T follicular helper cell (primary cell): ENCODE measurements at regions not wholly inside any gene's neighbourhood (a gene's known extent, or its start where the extent isn't known, plus 50 kb on each side); places are given as distances from the start of the nearest gene placed in this dataset.

Experiments
- DNase-seq: peaks from one replicate; pipeline ENCODE4 v3.0.0-alpha.2; 2020; ENCODE audit warnings: low read depth

DNA sequence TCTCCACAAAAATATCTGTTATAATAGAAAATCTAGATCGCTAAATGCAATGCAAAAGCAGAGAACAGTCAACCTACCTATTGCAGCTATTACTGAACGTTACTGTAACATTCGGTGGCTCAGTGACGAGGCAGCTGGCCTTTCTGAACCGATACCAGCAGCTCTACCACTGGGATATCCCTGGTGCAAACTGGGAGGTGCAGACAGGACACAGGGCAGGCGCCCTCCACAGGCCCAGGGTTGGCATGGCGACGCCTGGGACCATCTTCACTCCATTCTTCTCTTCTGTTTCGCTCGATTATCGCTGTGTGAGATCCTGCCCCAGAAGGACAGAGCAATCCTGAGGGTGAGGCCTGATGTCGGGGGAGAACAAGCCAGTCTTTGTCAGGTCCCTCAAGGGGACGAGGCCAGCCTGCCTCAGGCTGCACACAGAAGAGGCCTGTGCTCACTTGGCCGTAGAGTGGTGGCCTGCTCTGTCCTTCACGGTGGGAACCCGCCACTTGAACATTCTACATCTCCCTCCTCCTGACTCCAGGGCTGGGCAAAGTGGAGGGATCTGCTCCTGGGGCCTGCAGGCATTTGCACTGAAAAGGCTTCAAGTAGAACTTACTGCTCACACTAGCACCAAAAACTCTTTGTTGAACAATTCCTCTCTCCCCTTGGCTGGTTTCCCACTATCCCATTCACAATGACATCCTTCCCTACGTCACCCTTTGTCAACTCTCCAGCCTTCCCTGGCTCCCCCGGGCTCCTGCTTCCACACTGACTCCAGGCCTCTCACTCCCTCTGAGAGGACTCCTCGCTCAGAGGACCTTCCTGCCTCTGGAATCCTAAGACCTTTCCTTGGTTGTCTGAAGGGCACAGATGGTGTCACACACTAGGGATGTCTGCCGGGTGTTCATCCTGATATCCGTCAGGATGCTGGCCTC is 49.7 kb downstream of the CYRIA start:
- no peak for DNase-seq

DNA sequence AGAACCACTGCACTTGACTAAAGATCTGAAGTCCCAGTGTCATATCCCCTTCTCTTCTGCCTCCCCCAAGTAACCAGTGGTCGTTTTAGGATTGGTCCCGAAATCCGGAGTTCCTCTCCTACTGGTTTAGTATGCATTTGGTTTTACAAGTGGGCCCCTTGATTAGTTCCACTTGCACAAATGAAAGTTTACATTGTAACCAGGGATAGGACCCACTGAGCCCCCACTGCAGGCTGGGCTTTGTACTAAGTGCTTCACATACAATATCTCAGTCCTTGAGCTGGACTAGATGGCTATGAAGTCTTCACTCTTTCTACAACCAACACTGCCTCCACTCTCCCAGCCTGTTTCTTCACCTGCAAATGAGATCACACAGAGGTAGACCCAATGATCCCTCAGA is 50.4 kb downstream of the CYRIA start:
- no peak for DNase-seq

DNA sequence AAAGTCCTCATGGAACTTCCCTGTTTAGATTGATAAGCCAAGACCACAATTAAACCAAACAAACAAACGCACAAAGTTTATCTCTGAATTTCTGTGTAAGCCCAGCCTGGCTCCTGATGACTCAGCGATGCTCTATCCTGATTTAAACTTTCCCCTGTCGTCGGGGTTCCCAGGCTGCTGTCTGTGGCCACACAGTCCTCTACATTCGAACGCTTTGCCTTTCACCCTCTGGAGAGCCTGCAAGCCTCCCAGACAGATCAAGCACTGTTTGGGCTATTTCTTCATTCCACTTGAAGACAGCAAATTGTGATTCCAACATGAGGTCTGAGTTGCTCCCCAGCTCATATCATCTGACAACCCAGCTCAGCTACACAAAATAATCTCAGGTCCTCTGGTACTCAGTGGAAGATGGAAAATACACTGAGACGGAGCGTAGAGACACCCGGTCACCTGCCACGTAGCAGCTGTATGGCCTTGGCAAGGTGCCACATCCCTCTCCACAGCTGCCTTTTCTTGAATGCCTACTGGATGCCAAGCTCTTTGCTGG is 51.2 kb downstream of the CYRIA start:
- DNase-seq = no peak

GRCh38 chr2:16613539-16614011 is 52.1 kb downstream of the CYRIA start:
- no peak for DNase-seq

GRCh38 chr2:16612490-16612889 is 53.1 kb downstream of the CYRIA start:
- DNase-seq = no peak

DNA sequence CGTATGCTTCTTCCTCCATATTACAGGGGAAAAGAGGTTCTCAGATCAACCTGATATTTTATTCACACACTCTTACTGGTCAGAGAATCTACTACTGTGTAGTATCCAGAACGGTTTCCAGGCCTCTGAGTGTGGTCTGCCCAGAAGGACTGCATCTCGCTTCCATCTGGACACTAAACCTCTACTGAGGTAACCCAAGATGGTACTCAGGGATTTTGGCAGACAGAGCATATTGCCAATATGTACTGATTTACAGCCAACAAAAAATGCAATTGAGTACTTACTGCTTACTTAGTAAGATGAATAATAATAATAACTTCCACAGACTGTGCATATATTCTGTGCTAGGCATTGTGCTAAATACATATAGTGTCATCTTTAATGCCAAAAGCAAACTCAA is 55.8 kb downstream of the CYRIA start:
- DNase-seq = no peak

GRCh38 chr2:16608661-16609643 is 56.7 kb downstream of the CYRIA start:
- peak; percentile 68 for DNase-seq

GRCh38 chr2:16607301-16607700 is 58.3 kb downstream of the CYRIA start:
- no peak for DNase-seq

DNA sequence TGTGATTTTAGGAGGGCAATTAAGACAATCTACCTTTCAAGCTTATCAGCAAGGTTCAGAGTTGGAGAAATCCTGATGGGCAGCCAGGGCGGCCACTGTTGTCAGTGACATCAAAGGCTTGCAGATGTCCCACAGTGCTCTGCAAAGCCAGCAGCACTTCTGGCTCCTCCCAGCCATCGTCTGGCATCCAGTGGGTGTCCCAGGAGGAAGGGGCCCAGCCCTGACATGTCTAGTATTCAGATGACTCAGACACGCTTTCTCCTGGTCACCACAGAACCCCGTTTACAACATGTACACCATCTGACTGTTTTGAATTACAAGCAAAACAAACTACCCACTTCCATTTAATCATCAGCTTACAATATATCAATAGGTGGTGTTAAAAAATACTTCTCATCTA is 61.4 kb downstream of the CYRIA start:
- no peak for DNase-seq

GRCh38 chr2:16591370-16591933 is 74.2 kb downstream of the CYRIA start:
- no peak for DNase-seq

DNA sequence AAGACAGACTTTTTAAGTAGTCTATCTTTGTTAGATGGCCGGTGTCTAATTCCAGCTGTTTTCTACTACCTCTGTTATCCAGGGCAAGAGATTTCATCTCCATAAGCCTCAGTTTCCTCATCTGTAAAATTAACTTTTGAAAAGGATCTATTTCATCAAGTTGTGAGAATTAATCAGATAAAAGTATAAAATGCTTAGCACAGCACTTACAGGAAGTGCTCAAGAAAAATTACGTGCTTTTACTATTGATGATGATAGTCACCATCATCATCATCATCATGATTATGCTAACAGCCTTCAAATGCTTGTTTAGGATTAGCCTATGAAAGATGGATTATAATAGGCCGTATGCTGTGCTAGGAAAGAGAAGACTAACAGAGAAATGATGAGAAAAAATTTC is 76.2 kb downstream of the CYRIA start:
- DNase-seq = no peak

- no peak for DNase-seq
Measured at GRCh38 chr2:16588565-16588964, 77.1 kb downstream of the CYRIA start.

GRCh38 chr2:16587601-16588000 is 78.0 kb downstream of the CYRIA start:
- DNase-seq = no peak

DNA sequence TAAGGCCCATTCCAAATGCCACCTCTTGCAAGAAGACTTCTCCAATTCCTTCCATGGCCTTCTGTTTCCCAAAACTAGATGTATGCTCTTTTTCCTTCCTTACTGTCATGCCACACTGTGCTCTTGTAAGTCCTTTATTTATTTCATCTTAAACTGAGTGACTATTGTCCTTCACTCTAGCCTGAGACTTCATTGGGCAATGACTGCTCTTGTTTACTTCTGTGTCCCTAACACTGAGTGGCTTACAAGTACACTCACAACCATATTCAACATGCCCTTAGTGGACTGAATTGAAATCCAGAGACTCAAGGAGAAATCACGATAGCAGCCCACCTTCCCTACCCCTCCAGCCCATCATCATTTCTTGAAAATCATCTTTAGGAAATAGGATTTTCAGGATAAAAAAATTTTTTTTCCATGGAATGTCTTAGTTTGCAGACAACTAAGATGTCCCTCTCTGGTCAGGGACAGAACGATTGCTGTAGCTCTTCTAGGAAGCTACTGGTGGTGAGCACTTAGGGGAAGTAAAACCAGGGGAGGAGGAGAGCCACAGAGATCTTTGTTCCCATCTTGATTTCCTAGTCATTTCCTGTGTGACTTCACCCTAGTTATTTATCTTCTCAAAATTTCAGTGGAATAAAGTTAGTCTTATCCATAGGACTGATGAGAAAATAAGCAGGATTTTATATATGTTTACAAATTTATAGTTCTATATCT is 80.7 kb downstream of the CYRIA start:
- no peak for DNase-seq

GRCh38 chr2:16584084-16584483 is 81.5 kb downstream of the CYRIA start:
- no peak for DNase-seq

GRCh38 chr2:16581241-16581640 is 84.4 kb downstream of the CYRIA start:
- DNase-seq = no peak

GRCh38 chr2:16578081-16578480 is 87.6 kb downstream of the CYRIA start:
- DNase-seq = no peak

GRCh38 chr2:16570516-16570915 is 95.1 kb downstream of the CYRIA start:
- no peak for DNase-seq

DNA sequence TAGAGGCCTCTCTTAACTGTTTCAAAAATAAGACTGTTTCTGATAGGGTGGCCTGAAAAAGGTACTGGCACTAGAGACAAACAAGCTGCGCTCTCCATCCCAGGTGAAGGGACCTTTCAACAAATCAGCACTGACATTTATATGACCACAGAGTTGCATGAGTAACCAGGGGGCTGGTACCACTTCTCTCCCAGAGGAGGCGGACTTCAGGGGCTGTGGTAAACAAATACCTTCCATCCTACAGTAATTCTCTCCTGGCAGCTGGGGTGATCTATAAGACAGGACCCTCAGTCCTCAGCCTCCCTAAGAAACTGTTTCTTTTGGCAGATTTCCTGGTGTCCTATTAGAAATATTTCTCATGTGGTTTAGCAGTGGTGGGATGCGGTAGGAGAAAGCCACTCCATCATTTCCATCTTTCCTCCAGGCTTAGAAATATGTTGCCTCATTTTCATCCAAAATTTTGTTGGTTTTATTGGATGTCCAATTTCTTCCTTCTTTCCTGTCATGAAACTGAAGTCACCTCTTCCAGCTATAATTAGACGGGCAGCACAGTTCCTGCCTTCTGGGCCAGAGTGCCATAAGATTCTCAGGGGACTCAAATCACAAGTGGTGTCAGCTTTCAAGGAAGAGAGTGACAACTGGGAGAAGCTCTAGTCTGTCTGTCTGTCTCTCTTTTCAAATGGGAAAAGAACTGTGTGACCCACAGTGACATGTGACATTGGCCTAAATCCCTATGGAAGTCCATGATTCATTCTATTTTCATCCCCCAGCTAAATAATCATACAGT is 96.4 kb downstream of the CYRIA start:
- no peak for DNase-seq

- DNase-seq = no peak
Measured at GRCh38 chr2:16566701-16567100, 98.9 kb downstream of the CYRIA start.
